Stimulated activated CD8-positive, alpha-beta memory T cell treated with anti-CD3 and anti-CD28 coated beads, Interleukin-4, amount 100 ng/mL, for 4 hours (primary cell): ENCODE measurements at regions not wholly inside any gene's neighbourhood (a gene's known extent, or its start where the extent isn't known, plus 50 kb on each side); places are given as distances from the start of the nearest gene placed in this dataset.
"Not testable (repeated sequence)": the region's sequence is repeated elsewhere in the genome, so short reads cannot be mapped to it uniquely, and the experiment has no call there.

Source experiments
- DNase-seq, 2 donors: peaks; one replicate each; pipeline ENCODE4 v3.0.0-alpha.2; 2020; ENCODE audit warnings: low read depth in 2 of 2, low spot score in 1 of 2

DNA sequence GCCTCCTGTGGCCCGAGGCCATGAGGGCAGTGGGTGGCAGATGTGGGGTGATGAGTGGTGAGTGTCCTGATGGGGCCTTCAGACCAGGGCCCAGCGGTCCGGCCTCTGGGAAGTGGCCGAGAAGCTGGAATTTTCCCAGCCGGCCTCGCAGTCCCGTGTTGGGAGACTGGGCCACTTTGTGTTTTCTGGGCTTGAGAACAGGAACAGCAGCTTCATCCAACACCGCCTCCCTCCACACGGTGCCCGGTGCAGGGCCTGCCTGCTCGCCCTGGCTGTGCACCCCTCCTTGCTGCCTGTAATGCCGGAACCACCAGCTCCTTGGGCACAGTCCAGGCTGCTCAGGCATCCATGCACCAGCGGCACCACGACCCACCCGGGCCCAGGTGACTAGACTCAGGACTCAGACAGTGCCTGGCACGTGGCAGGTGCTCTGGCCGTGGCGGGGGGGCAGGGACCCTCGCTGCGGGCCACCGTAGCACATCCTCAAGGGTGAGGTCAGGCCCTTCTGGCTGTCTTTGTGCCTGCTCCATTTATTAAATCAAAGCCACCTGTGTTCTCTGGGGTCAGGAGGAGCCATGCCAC lies 194.7 kb downstream of the BANP start:
- DNase-seq = not testable (repeated sequence)

DNA sequence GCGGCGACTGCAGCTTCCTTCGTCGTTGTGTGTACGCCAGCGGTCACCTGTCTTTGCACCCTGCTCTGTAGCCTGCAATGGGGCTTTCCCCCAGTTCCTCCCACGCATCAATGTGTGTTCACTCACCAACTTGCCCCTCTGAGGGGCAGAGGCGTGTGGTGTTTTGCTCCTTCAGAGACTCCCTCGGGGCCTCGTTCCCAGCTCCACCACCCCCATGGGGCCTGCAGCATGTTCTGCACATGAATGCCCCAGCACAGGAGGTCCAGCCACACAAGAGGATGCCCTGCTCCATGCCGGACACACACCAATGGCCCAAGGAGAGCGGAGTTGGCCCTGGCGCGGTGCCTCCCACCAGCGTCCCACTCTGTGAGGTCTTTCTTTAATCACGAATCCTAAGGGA lies 196.8 kb downstream of the BANP start:
- DNase-seq = not testable (repeated sequence)

DNA sequence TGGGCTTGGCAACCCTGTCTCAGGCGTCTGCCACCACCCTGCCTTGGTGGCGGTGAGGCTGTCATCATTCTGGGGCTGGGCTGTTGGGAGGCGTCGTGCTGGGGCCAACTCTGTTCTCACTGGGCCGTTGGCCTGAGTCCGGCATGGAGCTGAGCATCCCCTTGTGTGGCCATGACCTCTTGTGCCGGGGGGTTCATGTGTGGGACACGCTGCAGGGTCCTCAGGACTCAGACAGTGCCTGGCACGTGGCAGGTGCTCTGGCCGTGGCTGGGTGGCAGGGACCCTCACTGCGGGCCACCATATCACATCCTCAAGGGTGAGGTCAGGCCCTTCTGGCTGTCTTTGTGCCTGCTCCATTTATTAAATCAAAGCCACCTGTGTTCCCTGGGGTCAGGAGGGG lies 197.4 kb downstream of the BANP start:
- not testable (repeated sequence) for DNase-seq

DNA sequence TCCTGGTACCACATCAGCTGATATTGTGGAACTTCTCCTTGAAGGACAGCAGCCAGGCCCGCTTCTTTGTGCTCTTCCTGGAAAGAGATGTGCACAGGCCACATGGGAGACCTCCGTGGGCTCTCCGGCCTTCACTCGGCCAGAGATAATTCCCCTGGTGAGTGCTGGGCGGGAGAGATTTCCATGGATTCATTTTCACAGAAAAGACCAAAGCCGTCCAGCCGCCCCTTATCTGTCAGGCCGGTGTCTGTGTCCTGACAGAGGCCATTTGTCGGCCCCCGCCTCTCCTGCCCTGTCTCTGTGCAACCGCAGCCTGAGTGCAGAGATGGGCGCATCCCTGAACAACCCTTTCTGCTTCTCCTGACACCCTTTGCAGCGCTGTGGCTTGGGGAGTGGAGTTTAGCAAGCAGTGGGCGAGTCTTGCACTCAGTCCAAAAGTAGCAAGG lies 197.9 kb downstream of the BANP start:
- not testable (repeated sequence) for DNase-seq

DNA sequence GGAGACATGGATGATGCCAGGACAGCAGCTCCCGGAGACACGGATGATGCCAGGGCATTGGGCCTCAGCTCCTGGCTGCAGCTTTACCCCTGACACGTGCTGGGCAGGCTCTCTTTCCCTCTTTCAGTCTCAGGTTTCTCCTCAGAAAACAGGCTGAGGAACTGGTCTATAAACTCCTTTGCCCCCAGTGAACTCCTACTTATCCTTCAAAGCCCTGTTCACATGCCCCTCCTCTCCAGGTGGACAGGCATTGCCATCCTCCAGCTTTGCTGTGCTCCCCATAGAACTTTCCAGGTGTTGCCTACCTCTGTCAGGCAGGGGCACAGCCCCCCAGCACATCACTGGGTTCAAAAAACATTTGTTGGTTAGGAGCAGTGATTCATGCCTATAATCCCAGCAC lies 198.4 kb downstream of the BANP start:
- not testable (repeated sequence) for DNase-seq

DNA sequence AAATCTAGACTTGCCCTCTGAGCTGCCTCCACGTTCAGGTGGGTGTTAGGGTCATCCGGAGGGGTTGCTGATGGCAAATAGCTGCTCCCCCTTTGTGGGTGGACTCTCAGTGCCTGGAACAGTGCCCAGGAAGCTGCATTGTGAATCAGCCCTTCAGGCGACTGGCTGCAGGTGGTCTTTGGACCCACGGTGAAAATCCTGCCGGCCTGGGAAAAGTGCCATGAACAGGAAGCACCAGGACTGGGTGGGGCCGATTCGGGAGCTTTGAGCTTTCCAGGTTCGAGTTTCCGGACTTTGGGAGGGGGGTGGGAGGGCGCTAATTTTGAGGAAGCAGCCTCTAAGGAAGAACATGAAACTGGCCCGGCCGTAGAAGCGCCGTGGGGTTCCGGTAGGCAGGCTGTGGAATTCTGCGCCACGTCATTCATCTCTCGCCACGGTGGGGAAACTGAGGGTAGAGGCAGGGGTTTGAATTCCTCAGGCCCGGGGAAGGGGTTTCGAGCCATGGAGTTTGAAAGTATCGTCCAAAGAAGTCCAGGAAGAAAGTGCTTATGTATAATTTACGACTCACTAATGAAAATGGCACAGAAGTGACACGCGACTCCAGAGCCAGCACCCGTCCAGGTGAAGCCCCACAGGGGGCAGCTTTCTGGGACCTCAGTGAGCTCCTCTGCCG lies 199.4 kb downstream of the BANP start:
- DNase-seq = not testable (repeated sequence)

DNA sequence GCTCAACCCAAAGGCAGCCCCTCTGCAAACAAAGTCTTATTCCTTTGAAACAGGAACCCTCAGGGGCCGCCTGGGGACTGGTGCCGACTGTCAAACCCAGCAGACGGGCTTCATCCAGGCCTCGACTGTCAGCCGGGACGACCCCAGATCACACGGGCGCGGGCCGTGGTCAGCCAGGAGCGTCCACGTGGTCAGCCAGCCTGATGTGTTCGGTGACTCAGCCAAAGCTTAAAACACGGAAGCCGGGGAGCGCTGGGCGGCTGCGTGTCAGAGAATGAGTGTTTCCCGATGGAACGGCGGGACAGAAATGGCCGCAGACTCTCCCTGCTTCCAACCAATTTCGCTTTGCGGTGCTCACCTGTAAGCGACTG lies 199.9 kb downstream of the BANP start:
- not testable (repeated sequence) for DNase-seq

DNA sequence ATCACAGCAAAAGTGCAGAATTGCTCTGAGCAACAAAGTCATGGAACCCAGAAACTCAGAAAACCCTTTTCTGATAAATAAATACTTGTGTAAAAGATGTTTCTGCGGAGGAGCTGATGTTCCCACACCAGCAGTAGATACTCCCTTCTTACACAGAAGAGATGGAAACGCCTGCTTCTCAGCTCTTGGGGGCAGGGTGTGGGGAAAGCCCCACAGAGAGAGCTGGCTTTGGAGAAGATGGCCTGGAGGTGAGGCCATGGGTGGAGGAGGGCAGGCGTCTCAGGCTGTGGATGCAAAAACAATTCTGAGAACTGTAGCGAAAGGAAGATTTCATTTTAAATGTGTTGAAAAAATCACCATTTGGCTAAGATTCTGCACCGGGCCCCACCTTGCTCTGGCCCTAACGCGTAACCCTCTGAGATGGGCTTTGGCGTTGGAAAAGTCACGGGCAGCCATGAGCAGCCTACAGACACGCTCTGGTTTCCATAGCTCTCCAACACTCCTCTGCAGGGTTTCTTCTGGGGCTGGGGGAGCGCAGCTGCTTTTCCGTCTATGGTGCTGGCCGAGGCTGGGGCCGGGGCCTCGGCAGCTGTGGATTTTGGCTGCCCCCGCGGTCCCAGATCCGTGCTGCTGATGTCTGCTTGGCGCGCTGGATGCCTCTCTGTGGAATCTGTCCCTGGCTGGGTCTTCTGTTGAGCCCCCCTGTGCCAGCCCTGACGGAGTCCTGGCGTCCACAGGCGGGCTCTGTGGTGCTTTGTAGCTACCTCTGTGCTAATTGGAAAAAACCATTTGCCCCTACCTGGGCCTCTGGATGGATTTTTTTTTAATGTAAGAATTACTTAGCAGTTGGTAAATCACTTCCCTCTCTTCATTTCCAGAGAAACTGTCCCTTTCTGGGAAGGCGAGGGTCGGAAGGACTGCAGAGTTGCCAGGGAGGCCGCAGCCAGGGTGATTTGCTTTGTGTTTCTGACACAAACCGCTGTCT lies 200.9 kb downstream of the BANP start:
- not testable (repeated sequence) for DNase-seq

DNA sequence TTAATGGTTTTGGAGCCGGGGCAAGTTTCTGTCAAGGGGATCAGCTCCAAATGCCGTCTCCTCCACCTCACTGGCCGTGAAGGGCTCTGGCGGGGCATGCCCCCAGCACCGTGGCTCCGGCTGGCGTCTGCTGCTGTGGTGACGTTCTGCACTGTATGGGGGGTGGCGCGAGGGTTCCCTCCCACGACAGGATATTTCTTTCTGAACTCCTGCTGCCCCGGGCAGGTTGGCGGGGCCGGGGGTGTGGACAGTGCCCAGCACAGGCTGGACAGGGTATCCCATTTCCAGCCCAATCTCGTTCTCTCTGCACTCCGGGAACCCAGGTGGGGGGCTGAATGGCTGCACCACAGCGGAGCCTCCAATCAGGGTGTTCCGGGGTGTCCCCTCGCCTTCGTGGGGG lies 201.6 kb downstream of the BANP start:
- DNase-seq = not testable (repeated sequence)

DNA sequence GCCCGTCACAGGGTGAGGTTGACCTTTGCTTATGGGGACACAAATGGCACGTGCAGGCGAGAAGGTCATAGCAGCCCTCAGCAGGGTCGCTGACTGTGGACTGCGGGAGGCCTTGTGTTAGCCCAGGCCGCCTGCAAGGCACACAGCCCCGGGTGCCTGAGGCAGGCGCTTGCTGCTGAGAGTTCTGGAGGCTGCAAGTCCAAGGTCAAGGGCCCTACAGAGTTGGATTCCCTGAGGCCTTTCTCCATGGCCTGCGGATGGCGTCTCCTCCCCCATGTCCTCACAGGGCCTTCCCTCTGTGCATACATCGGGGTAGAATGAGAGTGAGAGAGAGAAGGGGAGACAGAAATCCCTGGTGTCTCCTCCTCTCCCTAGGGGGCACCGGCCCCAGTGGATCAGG lies 202.3 kb downstream of the BANP start:
- not testable (repeated sequence) for DNase-seq

DNA sequence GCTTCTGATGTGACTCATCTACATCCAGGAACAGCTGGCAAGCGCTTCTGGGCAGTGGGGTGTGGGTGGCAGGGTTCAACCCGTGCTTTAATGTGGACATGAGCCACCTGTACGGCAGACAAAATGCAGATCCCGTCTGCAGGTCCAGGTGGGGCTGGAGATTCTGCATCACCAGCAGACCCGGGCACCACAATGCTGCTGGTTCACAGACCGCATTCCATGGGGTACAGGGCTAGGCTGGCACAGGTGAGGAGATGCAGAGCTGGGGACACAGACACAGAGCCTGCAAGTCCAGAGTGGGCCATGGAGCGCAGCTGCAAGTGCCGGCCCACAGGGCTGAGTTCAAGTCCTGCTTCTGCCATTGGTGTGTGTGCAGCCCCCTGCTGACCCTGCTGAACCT lies 203.7 kb downstream of the BANP start:
- not testable (repeated sequence) for DNase-seq

DNA sequence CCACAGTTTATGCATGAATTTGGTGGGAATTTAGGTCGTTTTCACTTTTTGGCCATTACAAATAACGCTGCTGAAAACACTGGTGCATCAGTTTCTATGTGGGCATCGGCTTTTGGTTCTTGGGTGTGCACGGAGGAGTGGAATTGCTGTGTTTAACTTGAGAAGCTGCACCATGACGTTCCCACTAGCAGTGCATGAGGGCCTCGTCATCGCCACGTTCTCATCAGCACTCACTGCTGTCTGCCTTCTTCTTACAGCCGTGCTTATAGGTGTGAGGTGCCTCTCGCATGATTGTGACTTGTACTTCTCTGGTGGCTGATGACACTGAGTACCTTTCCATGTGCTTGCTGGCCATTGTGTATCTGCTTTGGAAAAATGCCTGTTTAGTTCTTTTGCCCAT lies 204.4 kb downstream of the BANP start:
- not testable (repeated sequence) for DNase-seq

DNA sequence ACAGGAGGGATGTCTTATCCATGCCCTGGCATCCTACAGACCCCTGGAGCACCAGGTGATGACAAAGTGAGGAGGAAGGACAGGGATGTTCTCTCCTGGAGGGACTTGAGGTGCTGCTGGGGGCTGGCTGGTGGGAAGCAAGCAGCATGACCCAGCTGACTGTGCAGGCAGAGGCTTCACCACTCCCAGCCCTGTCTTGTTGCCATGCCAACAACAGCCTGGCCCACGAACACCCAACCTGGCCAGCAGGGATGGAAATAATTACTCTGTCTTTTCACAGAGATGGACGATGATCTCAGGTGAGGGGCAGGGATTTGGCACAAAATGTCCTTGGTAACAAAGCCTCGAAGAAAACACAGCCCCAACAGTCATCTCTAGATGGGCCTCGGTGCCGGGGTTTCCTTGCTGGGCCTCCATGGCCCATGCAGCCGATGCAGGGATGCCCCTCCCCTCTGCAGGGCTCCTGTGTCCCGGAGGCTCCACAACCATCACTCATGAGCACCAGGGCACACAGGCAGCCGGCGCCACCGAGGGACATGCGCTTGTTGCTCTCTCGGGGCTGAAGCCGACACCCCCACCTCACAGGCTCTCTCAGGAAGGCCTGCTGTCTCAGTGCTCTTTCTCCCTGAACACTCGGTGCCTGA lies 205.5 kb downstream of the BANP start:
- not testable (repeated sequence) for DNase-seq

DNA sequence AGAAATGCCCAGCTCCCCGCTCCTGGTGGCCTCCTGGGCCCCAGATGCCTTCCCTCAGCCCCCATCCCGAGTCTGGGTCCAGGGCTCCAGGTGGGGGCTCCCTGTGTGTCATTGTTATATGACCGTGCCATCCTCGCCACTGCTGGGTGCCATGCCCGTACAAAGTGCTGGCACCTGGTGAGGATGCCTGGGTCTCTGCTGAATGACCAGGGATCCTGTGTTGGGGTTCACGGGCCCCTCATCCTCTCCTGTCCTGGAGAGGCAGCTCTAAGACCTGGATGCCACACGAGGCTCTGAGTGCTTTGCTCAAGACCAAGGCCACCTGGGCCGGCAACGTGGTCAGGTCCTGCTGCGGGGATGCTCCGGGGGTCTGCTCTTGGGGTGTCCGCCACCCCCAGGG lies 206.5 kb downstream of the BANP start:
- DNase-seq = not testable (repeated sequence)

DNA sequence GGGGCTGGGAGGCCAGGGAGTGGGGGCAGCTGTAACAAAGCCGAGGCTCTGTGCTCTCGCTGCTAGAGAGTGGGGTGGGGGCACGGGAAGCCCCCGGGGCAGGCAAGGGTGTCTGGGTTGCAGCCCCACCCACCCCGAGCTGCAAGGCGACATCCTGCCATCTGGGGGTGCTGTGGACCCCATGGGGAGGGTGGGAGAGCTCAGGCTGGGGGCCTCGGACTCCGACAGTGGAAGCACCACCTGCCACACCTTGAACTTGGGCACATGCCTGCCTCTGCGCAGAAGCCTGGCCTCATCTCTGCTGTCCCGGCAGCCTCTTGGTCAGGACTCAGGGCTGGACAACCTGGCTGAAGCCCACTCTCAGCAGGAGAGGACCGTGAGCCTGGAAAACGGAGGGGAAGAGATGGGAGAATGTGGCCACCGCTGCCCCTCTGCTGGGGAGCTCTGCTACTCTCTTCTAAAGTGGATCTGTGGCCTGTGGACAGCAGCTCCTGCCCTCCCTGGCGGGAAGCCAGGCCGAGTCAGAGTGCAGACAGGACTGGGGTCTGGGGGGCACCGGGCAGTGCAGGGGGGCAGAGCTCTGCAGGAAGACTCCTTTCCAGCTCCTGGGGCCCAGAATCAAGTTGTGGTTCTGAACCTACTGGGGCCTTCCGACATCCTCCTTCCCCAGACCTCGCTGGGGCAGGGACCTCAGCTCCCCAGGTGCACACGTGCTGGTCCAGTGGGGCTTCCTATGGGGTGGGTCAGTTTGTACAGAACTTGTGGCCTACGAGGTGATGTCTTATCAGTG lies 207.2 kb downstream of the BANP start:
- DNase-seq = not testable (repeated sequence)

DNA sequence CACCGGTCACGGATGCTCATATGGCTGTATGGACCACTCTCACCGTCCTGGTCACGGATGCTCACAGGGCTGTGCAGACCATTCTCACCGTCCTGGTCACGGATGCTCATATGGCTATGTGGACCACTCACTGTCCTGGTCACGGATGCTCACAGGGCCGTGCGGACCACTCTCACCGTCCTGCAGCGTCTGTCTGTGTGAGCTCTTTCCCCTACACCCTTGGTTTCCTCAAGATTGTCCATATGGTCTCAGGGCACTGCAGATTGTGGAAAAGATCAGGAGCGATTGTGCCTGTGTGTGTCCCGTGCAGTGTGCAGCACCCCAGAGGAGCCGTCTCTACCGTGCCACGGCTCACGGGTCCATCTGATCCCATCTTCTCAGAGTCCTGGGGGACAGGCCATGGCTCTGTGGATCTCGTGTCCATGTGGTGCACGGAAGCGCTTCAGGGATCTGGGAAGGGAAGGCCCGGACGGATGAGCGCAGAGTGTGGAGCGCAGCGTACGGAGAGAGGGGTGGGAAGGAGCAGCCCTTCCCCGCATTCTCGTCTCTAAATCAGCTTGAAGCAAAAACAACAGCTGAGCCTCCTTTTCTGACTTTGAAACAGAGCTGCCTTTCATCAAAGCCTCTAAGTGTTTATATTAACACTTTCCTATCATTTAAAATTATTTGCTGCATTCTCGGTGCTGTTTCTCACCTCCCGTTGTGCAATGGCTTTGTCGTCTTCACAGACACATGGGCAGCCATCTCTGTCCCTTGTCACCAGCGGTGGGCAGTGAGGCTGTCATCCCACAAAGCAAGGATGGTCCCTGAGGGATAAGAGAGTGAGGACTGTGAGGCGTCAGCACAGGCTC lies 208.0 kb downstream of the BANP start:
- DNase-seq = not testable (repeated sequence)

DNA sequence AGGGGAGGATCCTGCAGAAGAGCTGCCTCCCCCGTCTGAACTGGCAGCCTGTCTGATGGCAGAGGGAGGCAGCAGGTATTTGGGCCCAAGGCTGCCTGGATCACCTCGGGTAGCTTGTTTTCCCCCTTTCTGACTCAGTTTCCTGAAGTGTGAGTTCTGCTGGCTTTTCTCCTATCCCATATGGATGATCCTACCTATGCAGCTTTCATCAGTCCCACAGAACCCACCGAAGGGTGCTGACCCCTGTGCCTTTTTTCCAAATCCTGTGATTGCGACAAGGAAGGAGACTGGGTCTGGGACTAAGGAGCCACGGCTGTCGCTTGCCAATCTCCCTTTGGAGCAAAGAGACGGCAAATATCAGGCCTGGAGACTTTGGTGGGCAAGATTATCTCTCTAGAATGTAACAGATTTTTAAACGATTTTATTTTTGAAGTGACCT lies 208.7 kb downstream of the BANP start:
- not testable (repeated sequence) for DNase-seq

DNA sequence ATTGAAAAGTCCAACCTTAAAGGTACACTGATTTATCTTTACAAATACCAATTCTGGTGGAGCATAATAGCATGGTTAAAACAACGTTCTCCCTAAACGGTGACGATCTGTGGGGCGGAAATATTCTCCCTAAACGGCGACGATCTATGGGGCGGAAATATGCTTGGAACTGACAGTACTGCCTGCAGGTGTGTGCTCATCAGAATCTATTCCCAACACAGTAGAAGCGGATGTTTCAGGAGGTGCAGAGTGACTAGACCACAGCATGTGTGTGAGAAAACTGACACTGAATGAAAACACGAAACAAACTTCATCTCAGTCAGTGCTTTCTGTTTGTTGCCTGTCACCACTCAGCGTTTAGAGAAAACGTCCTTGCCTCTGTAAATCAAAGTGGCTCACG lies 210.0 kb downstream of the BANP start:
- DNase-seq = not testable (repeated sequence)

DNA sequence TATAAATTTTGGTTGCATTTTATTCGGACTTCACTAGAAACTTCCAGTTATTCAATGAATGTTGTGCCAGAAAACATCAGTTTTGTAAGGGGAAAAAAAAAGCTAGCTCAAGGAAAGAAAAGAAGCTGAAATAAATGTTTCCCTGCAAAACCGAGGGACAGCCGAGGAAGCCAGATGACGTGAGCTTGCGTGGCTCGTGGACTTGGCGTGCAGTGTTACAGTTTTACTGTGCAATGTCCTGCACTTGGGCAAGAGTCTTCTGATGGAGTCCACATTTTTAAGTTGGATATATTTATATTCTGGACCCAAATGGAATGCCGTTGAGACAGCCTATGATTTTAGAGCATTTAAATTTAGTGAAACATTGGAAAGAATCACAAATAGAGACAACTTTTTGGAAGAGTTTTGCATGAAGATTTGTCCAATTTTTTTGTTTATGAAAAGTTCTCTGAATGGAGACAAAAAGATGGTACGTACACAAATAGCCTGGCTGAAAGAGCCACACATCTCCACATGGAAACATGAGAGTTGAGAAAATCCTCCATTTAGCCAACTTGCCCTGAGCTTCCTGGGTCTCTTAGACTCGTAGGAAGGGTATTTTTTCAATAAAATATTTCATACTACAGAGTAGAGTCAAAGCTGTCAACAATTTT lies 210.5 kb downstream of the BANP start:
- DNase-seq = not testable (repeated sequence)
